HTR-8/SVneo (cell line): ENCODE measurements at regions not wholly inside any gene's neighbourhood (a gene's known extent, or its start where the extent isn't known, plus 50 kb on each side); places are given as distances from the start of the nearest gene placed in this dataset.
A peak's percentile ranks its signal among the peaks of the same experiment; 100 is the strongest.

ENCODE experiments used
- DNase-seq: peaks from one replicate; pipeline ENCODE4 v3.0.0; 2011; ENCODE audit warnings: low spot score, mixed read lengths; ENCODE audit not compliant: insufficient read length
- FAIRE-seq: peaks from 2 replicates; lab custom pipeline; 2011; peaks lifted over from hg19 to GRCh38; lab: Jason Lieb, UNC

GRCh38 chr17:6326483-6326882 lies 108.4 kb downstream of the AIPL1 start:
- no peak for DNase-seq
- FAIRE-seq, result peak; percentile 96

DNA sequence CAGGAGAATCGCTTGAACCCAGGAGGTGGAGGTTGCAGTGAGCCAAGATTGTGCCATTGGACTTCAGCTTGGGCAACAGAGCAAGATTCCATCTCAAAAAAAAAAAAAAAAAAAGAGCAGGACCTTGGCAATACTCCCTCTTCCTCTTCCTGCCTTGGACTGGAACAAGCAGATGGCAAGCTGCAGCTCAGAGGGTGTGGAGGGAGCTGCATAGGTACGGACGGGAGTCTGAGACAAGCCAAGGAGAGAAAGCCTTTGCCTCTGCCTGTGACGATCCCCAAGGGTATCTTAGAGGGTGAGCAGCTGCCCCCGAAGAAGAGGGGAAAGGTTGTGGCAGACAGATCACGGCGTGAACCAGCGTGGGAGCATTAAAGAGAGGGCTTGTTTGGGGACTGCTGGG lies 109.2 kb downstream of the AIPL1 start:
- FAIRE-seq (no peak), DNase-seq (no peak)

DNA sequence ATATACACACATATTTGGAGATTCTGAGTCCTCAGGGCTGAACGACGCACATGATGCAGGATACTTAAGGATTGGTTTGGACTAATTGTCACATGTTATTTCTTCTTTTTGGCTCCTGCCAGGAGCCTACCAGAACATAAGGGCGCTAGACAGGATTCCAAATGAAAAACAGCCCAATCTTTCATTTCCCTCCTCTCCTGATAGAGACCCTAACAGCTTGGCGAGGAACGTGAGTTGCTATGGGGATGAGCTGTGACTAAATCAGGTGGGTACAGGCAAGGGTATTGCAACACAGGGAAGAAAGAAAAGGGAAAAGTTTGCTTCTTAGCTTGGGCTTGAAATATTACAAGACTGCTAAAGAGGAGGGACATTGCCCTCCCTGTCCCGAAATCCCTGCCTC lies 109.9 kb downstream of the AIPL1 start:
- no peak for DNase-seq
- FAIRE-seq, result no peak

DNA sequence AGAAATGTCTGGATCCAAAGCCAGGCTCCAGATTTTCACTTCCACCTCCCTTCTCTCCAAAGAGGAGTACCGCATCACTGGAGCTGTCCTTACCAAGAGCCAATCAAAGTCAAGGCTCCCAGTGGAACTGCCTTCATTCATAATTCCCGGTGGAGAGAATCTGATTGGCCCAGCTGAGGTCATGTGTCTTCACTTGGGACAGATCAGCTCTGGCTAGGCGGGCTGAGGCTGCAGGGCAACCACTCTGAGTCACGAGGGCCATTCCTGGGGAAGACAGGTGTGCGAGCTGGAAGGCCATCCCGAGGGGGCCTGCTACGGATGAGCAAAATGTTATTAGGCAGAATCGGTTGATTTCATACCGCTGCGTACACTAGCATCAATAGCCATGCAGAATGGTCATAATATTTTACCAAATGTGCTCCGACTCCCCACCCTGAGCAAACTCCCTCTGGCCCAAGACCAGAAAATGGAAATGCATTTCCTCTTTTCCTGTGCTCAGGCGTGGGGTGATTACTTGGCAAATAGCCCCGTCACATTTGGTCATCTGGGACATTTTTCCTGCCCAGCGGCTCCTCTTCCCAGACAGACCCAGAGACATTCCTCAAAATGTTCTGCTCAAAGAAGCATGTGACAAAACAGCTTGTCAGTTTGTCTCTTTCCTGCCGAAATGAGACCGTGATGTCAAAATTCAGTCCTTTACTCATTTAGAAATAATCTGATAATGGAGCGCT lies 111.1 kb downstream of the AIPL1 start:
- no peak for DNase-seq
- no peak for FAIRE-seq

GRCh38 chr17:6322316-6322715 lies 112.6 kb downstream of the AIPL1 start:
- DNase-seq (no peak), FAIRE-seq (no peak)

GRCh38 chr17:6314311-6314710 lies 120.6 kb downstream of the AIPL1 start:
- DNase-seq (no peak), FAIRE-seq (no peak)

GRCh38 chr17:6313835-6314234 lies 121.1 kb downstream of the AIPL1 start:
- FAIRE-seq (no peak), DNase-seq (no peak)

GRCh38 chr17:6306820-6307219 lies 128.1 kb downstream of the AIPL1 start:
- FAIRE-seq (peak; percentile 23), DNase-seq (no peak)

DNA sequence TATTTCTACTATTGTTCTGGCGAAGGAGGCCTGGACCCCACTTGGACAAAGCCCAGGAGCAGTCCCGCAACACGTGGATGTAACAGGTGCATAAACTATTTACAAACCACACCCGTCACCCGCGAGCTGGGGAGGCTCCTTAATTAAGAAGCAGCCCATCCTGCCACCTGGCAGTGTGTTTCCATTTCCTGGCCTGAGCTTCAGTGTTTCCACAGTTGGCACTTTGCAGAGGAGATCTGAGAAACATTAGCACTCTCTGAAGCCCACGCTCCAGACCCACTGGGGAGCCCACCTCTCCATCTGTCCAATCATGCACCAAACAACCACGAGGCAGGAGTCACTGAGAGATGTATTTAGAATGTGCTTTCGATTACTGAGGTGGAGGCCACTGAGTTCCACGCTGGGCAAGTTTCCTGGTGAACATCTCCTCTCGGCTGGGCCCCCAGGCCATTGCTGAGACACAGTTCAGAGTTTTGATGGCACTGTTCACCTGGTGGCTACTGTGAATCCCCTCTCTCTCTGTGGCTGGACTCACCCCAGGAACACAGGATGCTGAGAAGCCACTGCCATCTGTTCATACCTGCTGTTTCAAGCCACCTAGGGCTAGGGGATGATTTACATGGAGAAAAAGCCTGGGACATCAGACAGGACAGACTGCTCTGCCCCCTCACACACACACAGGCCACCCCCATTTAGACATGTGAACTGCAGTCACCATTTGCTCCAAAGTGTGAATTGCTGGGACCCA lies 129.1 kb downstream of the AIPL1 start:
- DNase-seq, result no peak
- FAIRE-seq, result no peak

DNA sequence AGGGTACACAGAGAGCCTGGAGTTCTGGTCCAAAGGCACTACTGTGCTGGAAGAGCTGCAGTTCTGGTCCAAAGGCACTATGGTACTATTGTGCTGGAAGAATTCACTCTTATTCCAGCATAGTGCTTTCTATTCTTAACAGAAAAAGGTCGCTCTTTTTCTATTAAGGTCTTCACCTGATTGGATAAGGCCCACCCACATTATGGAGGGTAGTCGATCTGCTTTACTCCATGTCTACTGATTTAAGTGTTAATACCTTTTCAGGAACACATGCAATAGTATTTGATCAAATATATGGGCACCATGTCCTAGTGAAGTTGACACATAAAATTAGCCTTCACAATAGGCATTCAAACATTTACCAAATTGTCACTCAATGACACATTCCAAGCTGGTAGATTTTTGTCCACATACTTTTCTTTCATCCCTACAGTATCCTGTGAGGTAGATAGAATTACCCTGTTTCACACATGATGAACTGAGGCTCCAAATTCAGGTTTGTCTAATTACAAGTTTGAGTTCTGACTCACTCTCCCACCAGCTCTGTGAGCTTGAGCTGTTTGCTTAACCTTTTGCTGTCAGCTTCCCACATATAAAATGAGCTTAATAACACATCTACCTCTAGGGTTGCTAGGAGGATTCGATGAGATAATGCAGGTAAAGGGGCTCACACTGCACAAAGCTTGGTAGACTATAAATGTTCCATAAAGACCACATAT lies 129.9 kb downstream of the AIPL1 start:
- no peak for DNase-seq
- no peak for FAIRE-seq

DNA sequence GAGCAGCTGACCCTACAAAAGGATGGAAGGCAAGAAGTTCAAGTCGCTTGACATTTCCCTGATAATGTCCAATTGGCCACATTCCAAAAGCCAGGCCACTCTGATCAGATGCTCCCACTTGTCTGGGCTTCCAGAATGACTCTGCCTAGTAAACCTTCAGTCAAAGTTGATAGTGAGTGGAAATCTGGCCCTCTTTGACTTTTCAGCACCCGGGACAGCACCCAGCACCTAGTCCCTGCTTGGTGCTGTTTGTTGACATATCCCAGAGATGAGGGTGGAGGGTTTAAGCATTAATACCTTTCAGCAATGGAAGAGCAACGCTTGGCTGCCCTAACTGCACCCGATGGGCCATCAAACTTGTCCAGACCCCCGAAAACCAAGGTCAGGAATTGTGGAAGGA lies 131.3 kb downstream of the AIPL1 start:
- FAIRE-seq, result no peak
- DNase-seq, result peak; percentile 37

DNA sequence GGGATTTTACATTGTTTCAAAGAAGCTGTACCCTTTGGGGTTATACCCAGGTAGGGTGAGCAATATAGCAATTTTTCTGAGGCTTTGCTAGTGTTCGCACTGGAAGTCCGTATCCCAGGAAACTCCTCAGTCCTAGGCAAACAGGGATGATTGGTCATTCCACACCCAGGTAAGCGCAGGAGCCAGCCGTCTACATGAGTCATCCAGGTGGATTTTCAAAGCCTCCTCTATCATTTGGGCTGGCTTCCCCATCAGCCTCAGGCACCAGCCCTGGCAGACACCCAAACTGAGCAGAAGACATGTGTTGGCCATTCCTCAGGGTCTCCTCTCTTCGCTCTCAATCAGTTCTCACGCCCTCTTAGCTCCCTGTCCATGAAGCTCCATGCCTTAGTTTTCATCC lies 135.6 kb downstream of the AIPL1 start:
- FAIRE-seq (no peak), DNase-seq (no peak)

DNA sequence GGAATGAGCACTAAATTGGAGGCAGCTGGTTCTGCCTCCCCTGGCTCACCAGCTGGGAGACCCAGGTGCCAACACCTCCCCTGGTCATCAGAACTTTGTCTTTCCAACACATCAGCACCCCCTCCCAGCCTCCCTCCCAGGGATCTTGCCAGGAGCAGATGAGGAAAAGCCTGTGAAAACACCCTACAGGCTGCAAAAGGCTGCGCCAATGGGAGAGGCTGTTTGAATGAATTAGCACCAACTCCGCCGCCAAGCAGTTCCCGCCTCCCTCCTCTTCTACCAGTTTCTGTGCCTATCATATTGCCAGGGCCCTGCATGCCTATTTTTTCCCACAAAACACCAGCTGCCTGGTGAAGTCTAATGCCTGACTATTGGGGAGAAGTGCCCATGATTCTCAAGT lies 137.0 kb downstream of the AIPL1 start:
- FAIRE-seq (no peak), DNase-seq (no peak)

- no peak for FAIRE-seq
- DNase-seq, result no peak
Observed at GRCh38 chr17:6297119-6297518, 137.8 kb downstream of the AIPL1 start.

- no peak for FAIRE-seq
Observed at GRCh38 chr17:6290488-6291196, 144.3 kb downstream of the AIPL1 start.

DNA sequence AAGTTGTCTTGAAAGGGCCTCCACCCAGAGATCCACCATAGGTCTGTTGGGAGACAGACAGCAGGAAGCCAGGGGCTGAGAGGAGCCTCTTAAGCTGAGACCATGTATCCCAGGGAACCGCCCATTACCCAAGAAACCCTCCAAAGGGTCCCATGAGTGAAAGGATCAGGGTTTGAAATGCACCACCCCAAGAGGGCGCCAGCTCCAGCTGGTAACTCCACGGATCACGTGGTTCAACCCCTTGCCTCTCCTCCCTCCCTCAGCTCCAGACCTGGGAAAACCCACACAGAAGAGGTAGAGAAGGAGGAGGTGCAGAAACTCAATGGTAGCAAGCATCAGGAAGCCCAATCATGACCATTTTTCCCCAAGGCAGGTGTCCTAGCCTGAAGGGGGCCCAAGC lies 148.7 kb downstream of the AIPL1 start:
- no peak for DNase-seq
- FAIRE-seq, result no peak

More at GRCh38 chr17:6290488-6291196, 144.3 kb downstream of the AIPL1 start:
- no peak for DNase-seq

GRCh38 chr17:6285486-6285885 lies 149.4 kb downstream of the AIPL1 start:
- no peak for FAIRE-seq
- no peak for DNase-seq

- FAIRE-seq, result no peak
- peak; percentile 18 for DNase-seq
Observed at GRCh38 chr17:6279659-6280058, 155.3 kb downstream of the AIPL1 start.

GRCh38 chr17:6278376-6278775 lies 156.5 kb downstream of the AIPL1 start:
- FAIRE-seq (no peak), DNase-seq (no peak)

DNA sequence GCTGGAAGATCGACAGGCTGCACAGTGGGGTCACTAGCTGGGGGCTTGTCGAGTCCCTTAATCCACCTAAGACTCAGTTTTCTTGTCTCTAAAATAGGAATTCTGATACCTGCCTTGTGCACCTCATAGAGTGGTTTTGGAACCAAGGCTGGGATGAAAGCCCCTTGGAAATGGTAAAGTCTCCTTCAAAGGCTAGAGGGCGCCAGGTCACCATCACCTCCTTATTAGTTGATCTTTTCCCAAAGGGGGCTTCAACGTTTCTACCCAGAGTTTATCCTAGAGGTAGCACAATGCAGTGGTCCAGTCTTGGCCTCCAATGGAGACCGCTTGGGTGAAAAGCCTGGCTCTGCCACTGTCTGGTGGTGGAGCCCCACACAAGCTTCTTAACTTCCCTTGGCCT lies 158.2 kb downstream of the AIPL1 start:
- DNase-seq, result no peak
- no peak for FAIRE-seq

GRCh38 chr17:6274310-6274709 lies 160.6 kb downstream of the AIPL1 start:
- DNase-seq (no peak), FAIRE-seq (peak; percentile 98)
